Astrocyte of the spinal cord (primary cell): ENCODE measurements at regions not wholly inside any gene's neighbourhood (a gene's known extent, or its start where the extent isn't known, plus 50 kb on each side); places are given as distances from the start of the nearest gene placed in this dataset.
A peak's percentile ranks its signal among the peaks of the same experiment; 100 is the strongest.

Experiments used
- DNase-seq: peaks from one replicate; pipeline ENCODE4 v3.0.0; 2011; ENCODE audit warnings: low read depth, low spot score
- H3K4me3 ChIP-seq: 2 replicates; pipeline ENCODE4 v1.5.1; 2011; ENCODE audit warnings: low read depth, mild to moderate bottlenecking, low read length, moderate library complexity
- in situ Hi-C: cut with HindIII; loops from 2 replicates; pipeline ENCODE4 v1.10.0; 2017; ENCODE audit warnings: low sequenced_read_pairs
- TF ChIP-seq, protein P1 (sequence below): IDR thresholded peaks from 2 replicates; pipeline ENCODE4 v1.5.1; 2012; ENCODE audit warnings: low read depth, mild to moderate bottlenecking, low read length, inconsistent platforms

DNA sequence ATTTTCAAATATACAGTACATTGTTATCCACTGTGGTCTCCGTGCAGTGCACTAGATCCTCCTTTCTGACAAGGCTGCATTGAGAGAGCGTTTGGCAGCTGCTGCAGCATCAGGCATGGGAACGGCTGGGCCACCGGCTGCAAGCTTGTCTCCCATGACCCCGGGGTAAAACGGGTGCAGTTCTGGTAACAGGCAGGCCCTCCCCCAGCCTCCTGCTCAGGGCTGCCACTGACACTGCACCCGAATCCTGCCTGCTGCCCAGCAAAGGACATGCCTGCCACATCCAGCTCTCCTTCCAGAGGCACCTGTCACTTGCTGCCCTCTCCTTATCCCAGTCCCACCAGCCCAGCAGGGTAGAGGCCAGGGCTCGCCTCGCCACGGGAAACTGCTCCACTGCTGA is 124.5 kb upstream of the TMEM45B start:
- in situ Hi-C loops: no loop called here
- H3K4me3 ChIP-seq: no peak overlapping the region
- TF ChIP-seq, protein P1, sequence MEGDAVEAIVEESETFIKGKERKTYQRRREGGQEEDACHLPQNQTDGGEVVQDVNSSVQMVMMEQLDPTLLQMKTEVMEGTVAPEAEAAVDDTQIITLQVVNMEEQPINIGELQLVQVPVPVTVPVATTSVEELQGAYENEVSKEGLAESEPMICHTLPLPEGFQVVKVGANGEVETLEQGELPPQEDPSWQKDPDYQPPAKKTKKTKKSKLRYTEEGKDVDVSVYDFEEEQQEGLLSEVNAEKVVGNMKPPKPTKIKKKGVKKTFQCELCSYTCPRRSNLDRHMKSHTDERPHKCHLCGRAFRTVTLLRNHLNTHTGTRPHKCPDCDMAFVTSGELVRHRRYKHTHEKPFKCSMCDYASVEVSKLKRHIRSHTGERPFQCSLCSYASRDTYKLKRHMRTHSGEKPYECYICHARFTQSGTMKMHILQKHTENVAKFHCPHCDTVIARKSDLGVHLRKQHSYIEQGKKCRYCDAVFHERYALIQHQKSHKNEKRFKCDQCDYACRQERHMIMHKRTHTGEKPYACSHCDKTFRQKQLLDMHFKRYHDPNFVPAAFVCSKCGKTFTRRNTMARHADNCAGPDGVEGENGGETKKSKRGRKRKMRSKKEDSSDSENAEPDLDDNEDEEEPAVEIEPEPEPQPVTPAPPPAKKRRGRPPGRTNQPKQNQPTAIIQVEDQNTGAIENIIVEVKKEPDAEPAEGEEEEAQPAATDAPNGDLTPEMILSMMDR: no peak
- no peak for DNase-seq

DNA sequence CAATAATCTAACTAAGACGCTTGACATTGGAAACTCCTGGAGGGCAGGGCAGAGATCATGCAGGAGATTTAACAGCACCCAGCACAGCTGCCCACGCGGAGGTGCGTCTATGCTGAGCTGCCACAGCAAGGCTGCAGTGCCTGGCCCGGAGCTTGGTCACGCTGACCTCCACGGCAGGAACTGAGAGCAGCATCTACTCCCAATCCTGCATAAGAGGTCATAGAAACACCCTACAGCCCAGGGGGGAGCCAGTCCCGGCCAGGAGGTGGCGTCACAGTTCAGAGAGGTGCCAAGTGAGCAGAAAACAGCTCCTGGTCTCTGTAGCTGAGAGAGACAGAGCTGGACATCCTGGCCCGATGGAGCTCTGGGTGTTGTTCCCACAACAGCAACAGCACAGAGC is 121.1 kb upstream of the TMEM45B start:
- no peak overlapping the region for H3K4me3 ChIP-seq
- DNase-seq: no peak
- in situ Hi-C loops: no loop called here
- TF ChIP-seq, protein P1: no peak

DNA sequence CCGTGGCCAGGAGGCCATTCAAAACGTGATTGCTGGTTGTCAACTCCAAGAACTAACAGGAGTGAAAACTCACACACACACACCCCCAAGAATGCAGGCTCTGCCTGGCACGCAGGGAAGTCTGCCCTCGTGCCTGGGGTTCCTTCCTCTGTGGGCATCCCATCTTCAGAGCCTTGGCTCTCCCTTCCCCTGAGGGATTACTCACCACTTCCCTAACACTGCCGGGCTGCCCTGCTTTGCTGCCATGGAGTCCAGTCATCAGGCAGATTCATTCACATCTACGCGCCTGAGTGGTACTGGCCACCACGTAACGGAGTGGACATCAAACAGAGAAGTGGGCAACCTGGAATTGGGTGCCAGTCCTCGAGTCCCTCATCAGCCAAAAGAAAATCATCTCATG is 120.7 kb upstream of the TMEM45B start:
- in situ Hi-C loops: no loop called here
- TF ChIP-seq, protein P1: no peak
- no peak overlapping the region for H3K4me3 ChIP-seq
- peak; percentile 7 for DNase-seq

DNA sequence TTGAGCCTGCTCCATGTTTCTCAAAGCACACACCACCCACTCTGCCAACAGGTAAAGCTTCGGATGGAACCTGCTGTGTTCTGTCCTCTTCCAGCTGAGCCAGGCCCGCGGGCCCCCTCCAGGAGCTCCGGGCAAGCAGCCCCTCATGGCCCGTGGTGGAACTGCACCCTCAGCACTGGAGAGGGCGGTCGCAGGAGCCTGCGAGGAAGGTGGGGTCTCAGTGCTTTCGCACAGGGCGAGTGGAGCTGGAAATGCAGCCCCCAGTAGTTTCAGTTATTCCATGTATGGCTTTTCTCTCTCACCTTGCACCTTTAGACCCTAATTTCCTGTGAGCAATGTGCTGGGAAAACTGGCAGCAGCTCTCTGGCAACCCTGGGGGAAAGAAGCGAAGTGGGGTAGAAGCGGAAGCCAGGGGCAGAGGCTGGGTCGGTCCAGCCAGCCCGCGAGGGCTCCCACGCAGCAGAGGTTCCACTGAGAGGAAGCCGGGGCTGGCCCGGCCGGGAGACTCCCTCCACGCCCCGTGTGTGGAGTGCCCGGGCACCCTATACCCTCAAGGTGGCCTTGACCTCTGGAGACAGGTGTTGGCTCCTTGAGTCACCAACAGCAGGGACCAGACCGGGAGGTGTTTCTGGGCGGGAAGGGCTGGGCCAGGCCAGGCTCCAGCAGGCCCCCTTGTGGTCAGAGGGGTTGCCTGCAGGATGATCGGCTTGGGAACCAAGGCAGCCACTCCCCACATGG is 119.9 kb upstream of the TMEM45B start:
- in situ Hi-C loops: no loop called here
- peak; percentile 32 for DNase-seq
- peak overlapping the region; percentile 12 for H3K4me3 ChIP-seq
- TF ChIP-seq, protein P1: peak; percentile 85

DNA sequence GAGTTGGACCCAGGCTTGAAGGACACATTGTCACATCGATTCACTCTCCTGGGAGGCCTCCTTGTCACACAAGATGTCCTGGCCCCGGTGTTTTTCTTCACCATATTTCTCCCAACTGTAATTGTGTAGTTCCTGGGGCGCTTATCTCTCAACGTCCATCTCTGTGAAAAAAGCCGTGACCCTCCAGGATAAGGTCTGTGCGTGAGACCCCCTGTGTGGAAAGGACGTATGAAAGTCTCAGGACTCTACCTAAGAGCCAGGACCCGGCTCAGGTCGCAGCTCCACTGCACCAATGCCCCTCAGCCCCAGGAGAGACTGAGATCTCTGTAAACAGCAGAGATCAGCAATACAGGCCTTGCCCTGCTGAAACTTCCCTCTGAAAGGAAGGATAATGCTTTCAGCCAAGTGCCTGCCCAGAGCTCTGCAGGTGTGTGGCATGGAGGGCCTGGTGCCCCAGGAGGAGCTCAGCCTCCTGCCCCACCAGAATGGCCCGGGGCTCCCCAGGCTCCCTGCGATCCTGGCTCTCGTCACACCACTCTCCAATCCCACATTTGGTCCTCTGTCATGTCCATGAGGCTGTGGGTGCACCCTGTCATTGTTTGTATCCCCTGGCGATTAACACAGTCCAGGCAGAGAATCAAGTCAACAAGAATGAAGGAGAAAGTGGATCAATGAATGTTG is 119.2 kb upstream of the TMEM45B start:
- TF ChIP-seq, protein P1: no peak
- H3K4me3 ChIP-seq: no peak overlapping the region
- no peak for DNase-seq
- in situ Hi-C loops: no loop called here

DNA sequence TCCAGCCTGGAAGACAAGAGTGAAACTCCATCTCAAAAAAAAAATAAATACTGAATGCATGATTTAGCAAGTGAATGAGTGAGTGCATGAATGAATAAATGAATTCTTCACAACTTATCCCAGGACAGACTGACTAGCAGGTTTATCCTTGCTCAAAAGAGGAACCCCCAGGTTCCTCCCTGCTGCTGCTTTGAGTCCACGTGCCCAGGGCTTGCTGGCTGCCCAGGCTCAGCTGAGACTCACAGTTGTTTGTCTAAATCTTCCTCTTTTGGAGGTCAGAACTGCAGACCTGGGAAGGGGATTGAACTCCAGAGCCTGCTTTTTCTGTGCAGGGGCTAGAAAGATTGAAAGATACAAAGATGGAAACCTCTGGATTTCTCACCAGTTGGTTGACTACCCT is 117.4 kb upstream of the TMEM45B start:
- in situ Hi-C loops: no loop called here
- TF ChIP-seq, protein P1: no peak
- no peak overlapping the region for H3K4me3 ChIP-seq
- no peak for DNase-seq
